NB4 (cell line): ENCODE measurements at regions not wholly inside any gene's neighbourhood (a gene's known extent, or its start where the extent isn't known, plus 50 kb on each side); places are given as distances from the start of the nearest gene placed in this dataset.

Experiments
- DNase-seq: peaks from one replicate; pipeline ENCODE4 v3.0.0; 2010; ENCODE audit warnings: low read depth
- H3K4me3 ChIP-seq: one replicate; pipeline ENCODE4 v1.5.1; 2011; ENCODE audit warnings: mild to moderate bottlenecking, low read depth, low read length, moderate library complexity
- CTCF ChIP-seq: IDR thresholded peaks from one replicate; pipeline ENCODE4 v1.5.1; 2012; ENCODE audit warnings: low read depth, low read length
- MAX ChIP-seq: IDR thresholded peaks from 2 replicates; pipeline ENCODE4 v1.6.1; 2011; ENCODE audit warnings: low read depth, low read length
- MYC ChIP-seq: IDR thresholded peaks from 2 replicates; pipeline ENCODE4 v1.6.1; 2011; ENCODE audit warnings: low read depth, low read length
- POLR2A ChIP-seq: IDR thresholded peaks from 2 replicates; pipeline ENCODE4 v1.6.1; 2011; ENCODE audit warnings: mild to moderate bottlenecking; ENCODE audit not compliant: insufficient read length; ENCODE audit errors: extremely low read depth

GRCh38 chr7:115127399-115128021 is 205.6 kb downstream of the MDFIC start:
- no peak for DNase-seq
- H3K4me3 ChIP-seq = no peak overlapping the region
- TF ChIP-seq POLR2A (no peak), MYC (no peak), CTCF (no peak), MAX (no peak)

GRCh38 chr7:115125750-115126149 is 203.9 kb downstream of the MDFIC start:
- H3K4me3 ChIP-seq = no peak overlapping the region
- DNase-seq = no peak
- TF ChIP-seq CTCF = no peak

GRCh38 chr7:115125312-115125711 is 203.4 kb downstream of the MDFIC start:
- DNase-seq = no peak
- TF ChIP-seq MYC = no peak
- no peak for TF ChIP-seq POLR2A
- TF ChIP-seq MAX = no peak
- no peak for TF ChIP-seq CTCF
- no peak overlapping the region for H3K4me3 ChIP-seq

- DNase-seq = no peak
- no peak overlapping the region for H3K4me3 ChIP-seq
- no peak for TF ChIP-seq CTCF
- TF ChIP-seq MAX = no peak
- no peak for TF ChIP-seq MYC
- no peak for TF ChIP-seq POLR2A
These were observed 202.6 kb downstream of the MDFIC start for GRCh38 chr7:115124409-115124939.

GRCh38 chr7:115123441-115123840 is 201.5 kb downstream of the MDFIC start:
- no peak for TF ChIP-seq CTCF
- TF ChIP-seq MAX = no peak
- no peak for TF ChIP-seq MYC
- no peak for TF ChIP-seq POLR2A
- H3K4me3 ChIP-seq = no peak overlapping the region
- DNase-seq = no peak

- H3K4me3 ChIP-seq = no peak overlapping the region
- no peak for DNase-seq
- TF ChIP-seq CTCF (no peak), MYC (no peak), POLR2A (no peak), MAX (no peak)
These were observed 200.5 kb downstream of the MDFIC start for GRCh38 chr7:115122388-115122787.
